Keratinocyte (primary cell): ENCODE measurements at regions not wholly inside any gene's neighbourhood (a gene's known extent, or its start where the extent isn't known, plus 50 kb on each side); places are given as distances from the start of the nearest gene placed in this dataset.

Source experiments
- DNase-seq: peaks from one replicate; pipeline ENCODE4 v3.0.0-alpha.2; 2011; ENCODE audit warnings: low read depth, missing footprints, low spot score
- FAIRE-seq: peaks from 2 replicates; lab custom pipeline; 2011; peaks lifted over from hg19 to GRCh38; lab: Jason Lieb, UNC
- H2AFZ ChIP-seq: 2 replicates; pipeline ENCODE4 v1.6.0; 2012; ENCODE audit warnings: low read length, control low read depth, inconsistent platforms; ENCODE audit not compliant: control insufficient read depth
- H3K27ac ChIP-seq: 2 replicates; pipeline ENCODE4 v1.5.1; 2011; ENCODE audit warnings: low read length; ENCODE audit not compliant: control insufficient read depth, insufficient read depth
- H3K27me3 ChIP-seq: 3 replicates; pipeline ENCODE4 v1.6.0; 2011; ENCODE audit warnings: low read length; ENCODE audit not compliant: control insufficient read depth, insufficient read depth; ENCODE audit errors: extremely low read depth
- H3K36me3 ChIP-seq, 2 experiments: 2 replicates in 1 of 2; 3 replicates in 1 of 2; pipeline ENCODE4 v1.5.1; 2011; ENCODE audit warnings: low read length in 2 of 2, mild to moderate bottlenecking in 1 of 2; ENCODE audit not compliant: control insufficient read depth in 2 of 2, insufficient read depth in 2 of 2; ENCODE audit errors: extremely low read depth in 1 of 2
- H3K4me1 ChIP-seq: 3 replicates; pipeline ENCODE4 v1.5.1; 2011; ENCODE audit warnings: low read length; ENCODE audit not compliant: control insufficient read depth, insufficient read depth; ENCODE audit errors: extremely low read depth
- H3K4me2 ChIP-seq: 3 replicates; pipeline ENCODE4 v1.6.0; 2011; ENCODE audit warnings: low read depth, low read length; ENCODE audit not compliant: control insufficient read depth, insufficient read depth; ENCODE audit errors: extremely low read depth
- H3K4me3 ChIP-seq, 3 experiments: fragments of 200-600 bp in 1 of 3; sonication (generic) in 1 of 3; 2 replicates in 2 of 3; 3 replicates in 1 of 3; pipeline ENCODE4 v1.5.1; 2011 to 2016; ENCODE audit warnings: low read length in 3 of 3, mild to moderate bottlenecking in 3 of 3, control low read depth in 2 of 3, inconsistent platforms in 1 of 3, low read depth in 1 of 3, mixed read lengths in 1 of 3, mixed run types in 1 of 3, moderate library complexity in 1 of 3; ENCODE audit not compliant: control insufficient read depth in 2 of 3, insufficient read depth in 2 of 3; ENCODE audit errors: extremely low read depth in 1 of 3
- H3K79me2 ChIP-seq: 2 replicates; pipeline ENCODE4 v1.6.0; 2012; ENCODE audit warnings: low read length; ENCODE audit not compliant: control insufficient read depth, insufficient read depth
- H3K9ac ChIP-seq: 3 replicates; pipeline ENCODE4 v1.6.0; 2011; ENCODE audit warnings: low read length; ENCODE audit not compliant: control insufficient read depth, insufficient read depth; ENCODE audit errors: extremely low read depth
- H3K9me1 ChIP-seq: 3 replicates; pipeline ENCODE4 v1.6.0; 2011; ENCODE audit warnings: low read length; ENCODE audit not compliant: control insufficient read depth, insufficient read depth; ENCODE audit errors: extremely low read depth
- H3K9me3 ChIP-seq: 2 replicates; pipeline ENCODE4 v1.5.1; 2012; ENCODE audit warnings: low read depth, low read length; ENCODE audit not compliant: control insufficient read depth
- H4K20me1 ChIP-seq: 3 replicates; pipeline ENCODE4 v1.6.0; 2011; ENCODE audit warnings: low read length; ENCODE audit not compliant: control insufficient read depth, insufficient read depth; ENCODE audit errors: extremely low read depth
- CTCF ChIP-seq, 3 experiments: IDR thresholded peaks in 1 of 3; conservative IDR thresholded peaks in 1 of 3; optimal IDR thresholded peaks in 1 of 3; 2 replicates in 2 of 3; 3 replicates in 1 of 3; pipeline versions ENCODE3 to v1.5.1; 2011; ENCODE audit warnings: low read length in 3 of 3, mild to moderate bottlenecking in 3 of 3, moderate library complexity in 2 of 3, control low read depth in 1 of 3, inconsistent platforms in 1 of 3; ENCODE audit not compliant: insufficient read depth in 2 of 3; ENCODE audit errors: extremely low read depth in 1 of 3
- EZH2 ChIP-seq: IDR thresholded peaks from one replicate; pipeline ENCODE4 v1.6.1; 2012; ENCODE audit warnings: inconsistent platforms, mild to moderate bottlenecking, low read length, moderate library complexity
- dilution Hi-C: fragments of 300-500 bp; cut with MboI; formaldehyde crosslinking; loops from one replicate; pipeline ENCODE4 v1.7.0; 2020; ENCODE audit warnings: low sequenced_read_pairs; ENCODE audit not compliant: extremely low pct_ligation_motif_present

- Histone ChIP-seq H2AFZ (no peak overlapping the region), H3K27ac (no peak overlapping the region), H3K79me2 (no peaks in the 10 kb centered on the region), H3K9ac (no peak overlapping the region), H3K27me3 (no peaks in the 10 kb centered on the region), H3K4me1 (peaks cover 12% of the 10 kb centered on the region), H3K9me3 (no peaks in the 10 kb centered on the region), H4K20me1 (no peaks in the 10 kb centered on the region), H3K4me3 (no peak overlapping the region), H3K9me1 (no peaks in the 10 kb centered on the region), H3K4me2 (peak overlapping the region; percentile 39), H3K36me3 (no peaks in the 10 kb centered on the region)
- TF ChIP-seq EZH2 (no peak), CTCF (optimal IDR thresholded peaks at IDR 0.05 in 1 of 3, IDR thresholded peaks at IDR 0.05 in 1 of 3, conservative IDR thresholded peaks at IDR 0.05 in 1 of 3; ENCODE audit: extremely low read depth in 1 of 3, insufficient read depth in 2 of 3, low read length in 3 of 3) (no peak)
- dilution Hi-C loops = loop anchor here (25.0 kb wide), 1 partner anchor 134 kb away; no protein-coding TSS in a partner anchor
- FAIRE-seq (peak; percentile 89), DNase-seq (no peak)
These were observed 132.7 kb upstream of the IPO9 start for GRCh38 chr1:201696217-201696761.

DNA sequence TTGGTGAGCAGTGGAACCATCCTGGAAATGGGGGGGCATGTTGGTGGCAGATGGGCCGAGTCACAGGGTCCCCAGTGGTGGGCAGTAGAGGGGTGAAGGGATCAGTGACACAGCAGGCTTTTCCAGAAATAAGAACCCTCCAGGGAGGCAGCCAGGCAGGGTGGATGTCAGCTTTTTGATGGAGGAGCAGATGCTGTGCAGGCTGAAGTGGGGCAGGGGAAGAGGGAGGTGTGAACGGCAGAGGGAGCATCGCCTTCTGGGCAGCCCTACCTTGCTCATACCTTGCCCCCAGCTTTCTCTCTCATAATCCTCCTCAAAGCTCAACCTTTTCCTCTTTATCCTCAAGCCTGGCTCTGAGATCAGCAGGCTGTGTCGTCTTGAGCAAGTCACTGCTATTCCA lies 131.8 kb upstream of the IPO9 start:
- FAIRE-seq = no peak
- TF ChIP-seq EZH2 (no peak), CTCF (optimal IDR thresholded peaks at IDR 0.05 in 1 of 3, IDR thresholded peaks at IDR 0.05 in 1 of 3, conservative IDR thresholded peaks at IDR 0.05 in 1 of 3; ENCODE audit: extremely low read depth in 1 of 3, insufficient read depth in 2 of 3, low read length in 3 of 3) (no peak)
- Histone ChIP-seq H4K20me1 (no peaks in the 10 kb centered on the region), H3K79me2 (no peaks in the 10 kb centered on the region), H3K4me1 (peaks cover 12% of the 10 kb centered on the region), H3K9me1 (no peaks in the 10 kb centered on the region), H3K4me2 (no peak overlapping the region), H3K36me3 (no peaks in the 10 kb centered on the region), H3K4me3 (no peak overlapping the region), H3K27me3 (no peaks in the 10 kb centered on the region), H3K27ac (no peak overlapping the region), H3K9me3 (no peaks in the 10 kb centered on the region), H3K9ac (no peak overlapping the region), H2AFZ (no peak overlapping the region)
- DNase-seq = no peak
- dilution Hi-C loops = loop anchor here (25.0 kb wide), 1 partner anchor 135 kb away; no protein-coding TSS in a partner anchor
